ENCODE measurements at regions not wholly inside any gene's neighbourhood (a gene's known extent, or its start where the extent isn't known, plus 50 kb on each side); places are given as distances from the start of the nearest gene placed in this dataset.

DNA sequence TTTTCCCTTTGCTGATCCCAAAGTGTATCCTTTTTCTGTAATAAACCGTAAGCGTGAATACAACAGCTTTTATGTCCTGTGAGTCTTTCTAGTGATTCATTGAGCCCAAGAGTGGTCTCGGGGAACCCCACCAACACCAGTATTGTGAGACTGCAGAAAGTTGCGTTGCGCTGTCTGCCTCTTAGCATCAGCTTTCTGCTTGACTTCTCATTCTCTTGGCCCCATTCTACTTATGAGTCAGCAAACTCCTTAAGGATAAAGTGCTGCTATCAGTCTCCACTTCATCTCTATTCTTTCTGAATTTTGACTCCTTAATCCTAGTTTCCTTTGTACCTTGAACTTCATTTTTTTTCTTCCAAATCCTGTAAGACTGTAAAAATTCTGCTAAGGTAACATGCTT, 184.3 kb upstream of the MBL2 start:
- no peaks in the 10 kb centered on the region for H3K27me3 ChIP-seq
- no peak overlapping the region for H3K4me3 ChIP-seq (ENCODE audit: low read depth, low read length)
- TF ChIP-seq CTCF (IDR thresholded peaks at IDR 0.05; ENCODE audit: low read depth, low read length) = no peak
- no peaks in the 10 kb centered on the region for H3K9me3 ChIP-seq
- no peak for DNase-seq
- H3K4me1 ChIP-seq = no peaks in the 10 kb centered on the region
- no peaks in the 10 kb centered on the region for H3K36me3 ChIP-seq

DNA sequence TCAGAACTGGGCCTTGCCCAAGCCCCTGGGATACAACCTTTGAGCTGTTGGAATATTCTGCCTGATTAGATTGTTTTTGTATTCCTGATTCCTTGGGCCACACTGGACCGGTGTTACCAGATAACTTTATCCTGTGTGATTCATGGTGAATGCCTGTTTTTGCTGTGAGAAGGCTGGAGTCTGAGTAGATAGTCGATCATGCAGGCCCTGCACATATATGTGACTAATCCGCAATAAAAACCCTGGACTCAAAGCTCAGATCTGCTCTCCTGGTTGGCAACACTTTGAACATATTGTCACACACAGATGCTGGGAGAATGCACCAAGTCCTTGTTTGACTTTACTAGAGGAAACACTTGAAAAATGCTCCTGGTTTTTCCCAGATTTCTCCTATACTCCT, 183.9 kb upstream of the MBL2 start:
- Histone ChIP-seq H3K4me3 (ENCODE audit: low read depth, low read length) (no peak overlapping the region), H3K4me1 (no peaks in the 10 kb centered on the region), H3K9me3 (no peaks in the 10 kb centered on the region), H3K36me3 (no peaks in the 10 kb centered on the region), H3K27me3 (no peaks in the 10 kb centered on the region)
- TF ChIP-seq CTCF (IDR thresholded peaks at IDR 0.05; ENCODE audit: low read depth, low read length) = no peak
- DNase-seq = no peak

DNA sequence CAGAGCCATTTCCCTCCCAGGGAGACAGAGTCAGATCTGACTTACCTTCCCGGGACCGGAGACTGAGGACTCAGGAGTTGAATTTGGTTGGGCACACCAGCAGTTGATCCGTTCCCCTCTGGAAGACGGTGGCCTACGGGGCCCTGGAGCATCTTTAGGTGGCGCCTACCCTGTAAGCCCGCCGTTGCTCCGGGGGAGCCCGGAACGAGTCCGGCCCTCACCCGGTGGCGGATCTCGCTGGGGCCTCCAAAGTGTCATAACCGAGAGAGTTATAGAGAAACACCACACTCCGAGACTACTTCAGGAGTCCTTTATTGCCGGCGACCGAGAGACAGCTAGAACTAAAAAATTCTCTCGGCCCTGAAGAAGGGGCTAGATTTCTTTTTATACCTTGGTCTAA, 182.8 kb upstream of the MBL2 start:
- no peak overlapping the region for H3K4me3 ChIP-seq (ENCODE audit: low read depth, low read length)
- H3K9me3 ChIP-seq = no peaks in the 10 kb centered on the region
- TF ChIP-seq CTCF (IDR thresholded peaks at IDR 0.05; ENCODE audit: low read depth, low read length) = no peak
- H3K27me3 ChIP-seq = no peaks in the 10 kb centered on the region
- no peak for DNase-seq
- H3K36me3 ChIP-seq = no peaks in the 10 kb centered on the region
- H3K4me1 ChIP-seq = no peaks in the 10 kb centered on the region

DNA sequence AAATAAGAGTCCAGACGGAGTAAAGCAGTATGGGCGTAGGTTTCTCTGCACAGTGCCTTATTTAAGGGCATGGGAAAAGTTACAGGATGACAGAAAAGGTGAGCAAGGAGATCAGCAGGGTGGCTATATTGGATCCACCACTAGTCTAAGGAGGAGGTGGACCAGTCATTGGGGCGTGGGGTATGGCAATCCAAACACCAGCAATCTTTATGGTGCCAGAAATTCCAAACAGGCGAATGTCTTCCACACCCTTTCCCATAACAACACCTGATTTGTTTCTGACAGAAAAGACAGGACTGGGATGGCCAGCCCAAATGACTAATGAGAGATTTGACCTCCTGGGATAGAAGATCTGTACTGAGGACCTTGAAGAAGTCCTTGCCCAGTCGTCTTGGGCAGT, 181.8 kb upstream of the MBL2 start:
- H3K4me1 ChIP-seq = no peaks in the 10 kb centered on the region
- no peaks in the 10 kb centered on the region for H3K36me3 ChIP-seq
- H3K4me3 ChIP-seq (ENCODE audit: low read depth, low read length) = no peak overlapping the region
- no peaks in the 10 kb centered on the region for H3K27me3 ChIP-seq
- TF ChIP-seq CTCF (IDR thresholded peaks at IDR 0.05; ENCODE audit: low read depth, low read length) = no peak
- DNase-seq = no peak
- no peaks in the 10 kb centered on the region for H3K9me3 ChIP-seq

- no peak for TF ChIP-seq CTCF (IDR thresholded peaks at IDR 0.05; ENCODE audit: low read depth, low read length)
- no peaks in the 10 kb centered on the region for H3K27me3 ChIP-seq
- DNase-seq = no peak
- no peaks in the 10 kb centered on the region for H3K9me3 ChIP-seq
- no peak overlapping the region for H3K4me3 ChIP-seq (ENCODE audit: low read depth, low read length)
- H3K4me1 ChIP-seq = no peaks in the 10 kb centered on the region
- H3K36me3 ChIP-seq = no peaks in the 10 kb centered on the region
Observed at GRCh38 chr10:52952391-52953055, 179.9 kb upstream of the MBL2 start.

DNA sequence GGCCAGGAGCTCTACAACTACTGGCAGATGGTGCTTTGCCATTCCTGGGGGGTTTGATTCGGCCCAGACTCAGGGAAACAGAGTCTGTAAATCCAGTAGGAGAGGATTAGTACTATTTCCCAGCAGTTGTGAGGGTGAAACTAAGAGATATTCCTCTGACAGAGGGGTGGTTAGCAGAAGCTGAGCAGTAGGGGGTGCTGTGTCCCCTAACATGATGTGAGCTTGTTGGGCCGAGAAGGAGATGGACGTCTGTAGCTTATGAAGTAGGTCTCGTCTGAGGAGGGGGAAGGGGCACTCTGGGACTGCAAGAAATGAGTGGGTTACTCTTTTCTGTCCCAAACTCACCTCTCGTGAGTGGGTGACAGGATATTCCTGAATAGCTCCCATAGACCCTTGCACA, 179.2 kb upstream of the MBL2 start:
- peak; percentile 54 for TF ChIP-seq CTCF (IDR thresholded peaks at IDR 0.05; ENCODE audit: low read depth, low read length)
- H3K27me3 ChIP-seq = no peaks in the 10 kb centered on the region
- H3K36me3 ChIP-seq = no peaks in the 10 kb centered on the region
- DNase-seq = peak; percentile 48
- H3K9me3 ChIP-seq = no peaks in the 10 kb centered on the region
- H3K4me3 ChIP-seq (ENCODE audit: low read depth, low read length) = no peak overlapping the region
- H3K4me1 ChIP-seq = no peaks in the 10 kb centered on the region

Measured in BE2C (cell line).